ENCODE measurements at regions not wholly inside any gene's neighbourhood (a gene's known extent, or its start where the extent isn't known, plus 50 kb on each side); places are given as distances from the start of the nearest gene placed in this dataset.

GRCh38 chr4:11687727-11688126 lies 259.0 kb upstream of the HS3ST1 start:
- WGBS = 93% methylated on average over 1 of the region's 1 CpG

GRCh38 chr4:11685481-11685880 lies 256.8 kb upstream of the HS3ST1 start:
- TF ChIP-seq POLR2AphosphoS5 (IDR thresholded peaks at IDR 0.05) (no peak), POLR2A (IDR thresholded peaks at IDR 0.05) (no peak), CTCF (IDR thresholded peaks at IDR 0.05) (no peak)
- intact Hi-C loops (cut with DNase I) = no loop called here
- no peak overlapping the region for H3K27ac ChIP-seq
- H3K36me3 ChIP-seq = no peaks in the 10 kb centered on the region
- no peaks in the 10 kb centered on the region for H3K9me3 ChIP-seq
- no peaks in the 10 kb centered on the region for H3K4me1 ChIP-seq (replicated peaks)
- 88% methylated on average over 5 of the region's 5 CpGs for WGBS
- no peak overlapping the region for H3K4me3 ChIP-seq
- no peak for DNase-seq (ENCODE audit: low spot score)
- no peaks in the 10 kb centered on the region for H3K27me3 ChIP-seq (replicated peaks; ENCODE audit: insufficient read depth)

More at GRCh38 chr4:11687727-11688126, 259.0 kb upstream of the HS3ST1 start:
- Histone ChIP-seq H3K9me3 (no peaks in the 10 kb centered on the region), H3K27me3 (replicated peaks; ENCODE audit: insufficient read depth) (no peaks in the 10 kb centered on the region), H3K36me3 (no peaks in the 10 kb centered on the region), H3K4me3 (no peak overlapping the region), H3K4me1 (replicated peaks) (no peaks in the 10 kb centered on the region), H3K27ac (no peak overlapping the region)
- TF ChIP-seq CTCF (IDR thresholded peaks at IDR 0.05) = no peak
- no peak for TF ChIP-seq POLR2A (IDR thresholded peaks at IDR 0.05)
- TF ChIP-seq POLR2AphosphoS5 (IDR thresholded peaks at IDR 0.05) = no peak
- DNase-seq (ENCODE audit: low spot score) = no peak
- intact Hi-C loops (cut with DNase I) = no loop called here

GRCh38 chr4:11675051-11675800 lies 246.5 kb upstream of the HS3ST1 start:
- intact Hi-C loops (cut with DNase I) = no loop called here
- H3K9me3 ChIP-seq = no peaks in the 10 kb centered on the region
- WGBS = 93% methylated on average over 3 of the region's 3 CpGs

GRCh38 chr4:11670304-11670703 lies 241.6 kb upstream of the HS3ST1 start:
- Histone ChIP-seq H3K4me1 (replicated peaks) (no peaks in the 10 kb centered on the region), H3K9me3 (no peaks in the 10 kb centered on the region), H3K36me3 (no peaks in the 10 kb centered on the region), H3K27me3 (replicated peaks; ENCODE audit: insufficient read depth) (no peaks in the 10 kb centered on the region), H3K4me3 (no peak overlapping the region), H3K27ac (no peak overlapping the region)
- no peak for TF ChIP-seq POLR2AphosphoS5 (IDR thresholded peaks at IDR 0.05)
- TF ChIP-seq CTCF (IDR thresholded peaks at IDR 0.05) = no peak
- TF ChIP-seq POLR2A (IDR thresholded peaks at IDR 0.05) = no peak
- DNase-seq (ENCODE audit: low spot score) = no peak
- intact Hi-C loops (cut with DNase I) = no loop called here

More at GRCh38 chr4:11675051-11675800, 246.5 kb upstream of the HS3ST1 start:
- TF ChIP-seq POLR2A (IDR thresholded peaks at IDR 0.05) (no peak), POLR2AphosphoS5 (IDR thresholded peaks at IDR 0.05) (no peak), CTCF (IDR thresholded peaks at IDR 0.05) (no peak)
- Histone ChIP-seq H3K36me3 (no peaks in the 10 kb centered on the region), H3K4me3 (no peak overlapping the region), H3K27ac (no peak overlapping the region), H3K27me3 (replicated peaks; ENCODE audit: insufficient read depth) (no peaks in the 10 kb centered on the region), H3K4me1 (replicated peaks) (no peaks in the 10 kb centered on the region)
- DNase-seq (ENCODE audit: low spot score) = no peak

- no peak for DNase-seq (ENCODE audit: low spot score)
- TF ChIP-seq POLR2AphosphoS5 (IDR thresholded peaks at IDR 0.05) (no peak), POLR2A (IDR thresholded peaks at IDR 0.05) (no peak), CTCF (IDR thresholded peaks at IDR 0.05) (no peak)
- H3K36me3 ChIP-seq = no peaks in the 10 kb centered on the region
- H3K9me3 ChIP-seq = no peaks in the 10 kb centered on the region
- H3K27me3 ChIP-seq (replicated peaks; ENCODE audit: insufficient read depth) = no peaks in the 10 kb centered on the region
- WGBS = 91% methylated on average over 2 of the region's 2 CpGs
- H3K4me1 ChIP-seq (replicated peaks) = no peaks in the 10 kb centered on the region
- no peak overlapping the region for H3K27ac ChIP-seq
- no peak overlapping the region for H3K4me3 ChIP-seq
- intact Hi-C loops (cut with DNase I) = no loop called here
These were observed 240.5 kb upstream of the HS3ST1 start for GRCh38 chr4:11669156-11669555.
